GM12892 (cell line): ENCODE measurements at regions not wholly inside any gene's neighbourhood (a gene's known extent, or its start where the extent isn't known, plus 50 kb on each side); places are given as distances from the start of the nearest gene placed in this dataset.

Source experiments
- POLR2A ChIP-seq: IDR thresholded peaks from 2 replicates; pipeline ENCODE4 v1.6.1; 2011; ENCODE audit warnings: low read depth, low read length, control low read depth
- POLR2AphosphoS5 ChIP-seq: IDR thresholded peaks from 2 replicates; pipeline ENCODE4 v1.6.1; 2011; ENCODE audit warnings: low read depth, low read length, control low read depth
- TAF1 ChIP-seq: IDR thresholded peaks from 2 replicates; pipeline ENCODE4 v1.6.1; 2011; ENCODE audit warnings: low read depth, mild to moderate bottlenecking, control low read depth, low read length, borderline replicate concordance

DNA sequence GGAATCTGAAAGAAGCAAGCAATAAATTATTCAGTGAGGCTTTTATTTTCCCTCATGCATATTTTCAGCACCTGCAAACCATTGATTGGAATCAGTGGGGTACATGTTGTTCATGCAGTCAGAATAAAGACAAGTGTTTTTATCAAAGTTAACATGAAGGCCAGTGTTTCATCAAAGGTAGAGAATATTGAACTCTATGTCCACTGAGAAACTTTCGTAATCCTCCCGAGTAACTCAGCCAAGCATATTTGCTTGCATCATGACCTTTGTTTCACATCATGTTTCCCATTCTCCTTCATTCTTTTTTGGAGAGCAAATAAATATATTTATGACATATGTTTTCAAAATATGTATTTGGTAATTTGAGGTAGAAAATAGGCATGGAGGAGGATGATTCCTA is 663.1 kb downstream of the SH2D4B start:
- TF ChIP-seq POLR2AphosphoS5 (no peak), POLR2A (no peak), TAF1 (no peak)
